Endothelial cell of umbilical vein (primary cell): ENCODE measurements at regions not wholly inside any gene's neighbourhood (a gene's known extent, or its start where the extent isn't known, plus 50 kb on each side); places are given as distances from the start of the nearest gene placed in this dataset.

ENCODE experiments used
- BruUV-seq: library from RNA; stranded (reverse); fragments of 400-500 nt; replicated peaks from 2 replicates; lab custom pipeline; 2021; lab: Mats Ljungman, UMichigan
- CTCF ChIA-PET: fragments of 300-600, 350-600 bp; sonication (Branson Sonifier 250); formaldehyde crosslinking; loops from one replicate; lab custom pipeline; 2021; ENCODE audit warnings: antibody characterized with exemption, inconsistent platforms; lab: Charles Lee
- POLR2A ChIA-PET: fragments of 300-600, 350-600 bp; sonication (Branson Sonifier 250); formaldehyde crosslinking; loops from one replicate; lab custom pipeline; 2021; ENCODE audit warnings: antibody characterized with exemption, inconsistent platforms; lab: Charles Lee
- DNase-seq: peaks from one replicate; pipeline ENCODE4 v3.0.0-alpha.2; 2011; ENCODE audit warnings: low read depth, low spot score
- FAIRE-seq: peaks from 2 replicates; lab custom pipeline; 2011; peaks lifted over from hg19 to GRCh38; lab: Jason Lieb, UNC
- H2AFZ ChIP-seq: 2 replicates; pipeline ENCODE4 v1.6.0; 2012; ENCODE audit warnings: low read depth, low read length, control low read depth, inconsistent platforms
- H3K27ac ChIP-seq: 2 replicates; pipeline ENCODE4 v1.5.1; 2011; ENCODE audit warnings: low read depth, mild to moderate bottlenecking, control low read depth, low read length, moderate library complexity; ENCODE audit not compliant: insufficient read depth
- H3K27me3 ChIP-seq, 2 experiments: 2 replicates each; pipeline versions ENCODE4 v1.6.0 to v1.6.1; 2011; ENCODE audit warnings: low read length in 2 of 2, mixed read lengths in 1 of 2; ENCODE audit not compliant: control insufficient read depth in 2 of 2, insufficient read depth in 2 of 2
- H3K36me3 ChIP-seq, 2 experiments: 2 replicates in 1 of 2; 3 replicates in 1 of 2; pipeline ENCODE4 v1.5.1; 2011; ENCODE audit warnings: low read length in 2 of 2, mild to moderate bottlenecking in 1 of 2, moderate library complexity in 1 of 2; ENCODE audit not compliant: control insufficient read depth in 2 of 2, insufficient read depth in 2 of 2; ENCODE audit errors: extremely low read depth in 1 of 2
- H3K4me1 ChIP-seq: 3 replicates; pipeline ENCODE4 v1.5.1; 2011; ENCODE audit warnings: mild to moderate bottlenecking, low read length; ENCODE audit not compliant: control insufficient read depth, insufficient read depth; ENCODE audit errors: extremely low read depth
- H3K4me2 ChIP-seq: 2 replicates; pipeline ENCODE4 v1.6.1; 2011; ENCODE audit warnings: low read length, control low read depth, mixed read lengths; ENCODE audit not compliant: insufficient read depth
- H3K4me3 ChIP-seq, 3 experiments: fragments of 200-600 bp in 1 of 3; sonication (generic), shearing (Covaris generic) in 1 of 3; replicated peaks in 1 of 3; 2 replicates each; pipeline ENCODE4 v1.5.1; 2011 to 2016; ENCODE audit warnings: control low read depth in 3 of 3, low read length in 3 of 3, mild to moderate bottlenecking in 2 of 3, inconsistent platforms in 1 of 3, low read depth in 1 of 3, moderate library complexity in 1 of 3; ENCODE audit not compliant: insufficient read depth in 1 of 3
- H3K79me2 ChIP-seq: 2 replicates; pipeline ENCODE4 v1.6.0; 2012; ENCODE audit warnings: low read length, inconsistent platforms; ENCODE audit not compliant: control insufficient read depth, insufficient read depth
- H3K9ac ChIP-seq: replicated peaks from 2 replicates; pipeline ENCODE3; 2011; ENCODE audit warnings: low read length, control low read depth; ENCODE audit not compliant: insufficient read depth; ENCODE audit errors: extremely low read depth
- H3K9me1 ChIP-seq: replicated peaks from 3 replicates; pipeline ENCODE4 v1.6.0; 2011; ENCODE audit warnings: mild to moderate bottlenecking, low read length; ENCODE audit not compliant: control insufficient read depth, insufficient read depth; ENCODE audit errors: extremely low read depth
- H3K9me3 ChIP-seq: replicated peaks from 2 replicates; pipeline ENCODE4 v1.5.1; 2012; ENCODE audit warnings: low read length, inconsistent platforms; ENCODE audit not compliant: control insufficient read depth, insufficient read depth
- H4K20me1 ChIP-seq: replicated peaks from 2 replicates; pipeline ENCODE3; 2011; ENCODE audit warnings: mild to moderate bottlenecking, low read length; ENCODE audit not compliant: control insufficient read depth, insufficient read depth; ENCODE audit errors: extremely low read depth
- FOS ChIP-seq: IDR thresholded peaks from 2 replicates; pipeline ENCODE4 v1.6.1; 2011; ENCODE audit warnings: mild to moderate bottlenecking, low read length, moderate library complexity, borderline replicate concordance; ENCODE audit not compliant: insufficient read depth
- GATA2 ChIP-seq: IDR thresholded peaks from 2 replicates; pipeline ENCODE4 v1.7.0; 2011; ENCODE audit warnings: low read depth, mild to moderate bottlenecking, moderate library complexity, mixed read lengths, low read length; ENCODE audit not compliant: insufficient read length, insufficient read depth
- JUN ChIP-seq: IDR thresholded peaks from 2 replicates; pipeline ENCODE4 v1.6.1; 2011; ENCODE audit warnings: borderline replicate concordance, low read depth; ENCODE audit not compliant: insufficient read length, insufficient read depth
- POLR2A ChIP-seq: IDR thresholded peaks from 2 replicates; pipeline ENCODE4 v1.6.1; 2012; ENCODE audit warnings: low read depth, mild to moderate bottlenecking, control low read depth, low read length
- dilution Hi-C: fragments of 300-500 bp; cut with MboI; formaldehyde crosslinking; loops from one replicate; pipeline ENCODE4 v1.15.0; 2019; ENCODE audit warnings: low sequenced_read_pairs; ENCODE audit not compliant: extremely low pct_ligation_motif_present
- intact Hi-C: fragments of 100-400 bp; cut with micrococcal nuclease; formaldehyde crosslinking; loops from one replicate; pipeline ENCODE4 v1.10.0; 2022
- TF ChIP-seq, protein P1 (sequence below), 2 donors: IDR thresholded peaks; 1 replicate in 1 of 2; 2 replicates in 1 of 2; pipeline ENCODE4 v1.5.1; 2011; ENCODE audit warnings: low read length in 2 of 2, mild to moderate bottlenecking in 2 of 2, moderate library complexity in 2 of 2, control low read depth in 1 of 2, inconsistent platforms in 1 of 2, low read depth in 1 of 2; ENCODE audit not compliant: insufficient read depth in 1 of 2; ENCODE audit errors: extremely low read depth in 1 of 2
- TF ChIP-seq, protein P2 (sequence below): IDR thresholded peaks from 2 replicates; pipeline ENCODE4 v1.6.1; 2011; ENCODE audit not compliant: insufficient read depth, insufficient read length

DNA sequence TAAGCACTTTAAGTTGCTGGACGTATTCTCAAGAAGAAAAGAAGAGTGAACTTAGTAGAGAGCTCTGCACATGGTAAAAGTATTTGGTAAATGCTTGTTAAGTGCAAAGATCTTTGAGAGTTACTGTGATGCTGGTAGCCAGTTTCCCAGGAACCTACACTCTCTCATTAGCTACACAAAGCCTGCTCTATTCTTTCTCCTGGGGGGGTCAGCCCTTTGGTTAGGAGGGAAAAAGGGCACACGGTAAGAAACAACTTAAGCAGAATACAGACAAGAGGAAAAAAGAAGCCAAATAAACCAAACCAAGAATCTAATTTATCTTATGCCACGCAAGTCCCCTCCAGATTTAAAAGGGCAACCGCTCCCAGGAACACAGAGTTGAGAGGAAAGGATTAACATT is 1100.1 kb upstream of the CDH10 start:
- H3K79me2 ChIP-seq: no peaks in the 10 kb centered on the region
- CTCF ChIA-PET: no interaction called here
- no peak overlapping the region for H3K9ac ChIP-seq
- H3K4me1 ChIP-seq: no peaks in the 10 kb centered on the region
- no peak overlapping the region for H2AFZ ChIP-seq
- no peak overlapping the region for H3K4me3 ChIP-seq
- DNase-seq (no peak), FAIRE-seq (no peak)
- TF ChIP-seq, protein P1, sequence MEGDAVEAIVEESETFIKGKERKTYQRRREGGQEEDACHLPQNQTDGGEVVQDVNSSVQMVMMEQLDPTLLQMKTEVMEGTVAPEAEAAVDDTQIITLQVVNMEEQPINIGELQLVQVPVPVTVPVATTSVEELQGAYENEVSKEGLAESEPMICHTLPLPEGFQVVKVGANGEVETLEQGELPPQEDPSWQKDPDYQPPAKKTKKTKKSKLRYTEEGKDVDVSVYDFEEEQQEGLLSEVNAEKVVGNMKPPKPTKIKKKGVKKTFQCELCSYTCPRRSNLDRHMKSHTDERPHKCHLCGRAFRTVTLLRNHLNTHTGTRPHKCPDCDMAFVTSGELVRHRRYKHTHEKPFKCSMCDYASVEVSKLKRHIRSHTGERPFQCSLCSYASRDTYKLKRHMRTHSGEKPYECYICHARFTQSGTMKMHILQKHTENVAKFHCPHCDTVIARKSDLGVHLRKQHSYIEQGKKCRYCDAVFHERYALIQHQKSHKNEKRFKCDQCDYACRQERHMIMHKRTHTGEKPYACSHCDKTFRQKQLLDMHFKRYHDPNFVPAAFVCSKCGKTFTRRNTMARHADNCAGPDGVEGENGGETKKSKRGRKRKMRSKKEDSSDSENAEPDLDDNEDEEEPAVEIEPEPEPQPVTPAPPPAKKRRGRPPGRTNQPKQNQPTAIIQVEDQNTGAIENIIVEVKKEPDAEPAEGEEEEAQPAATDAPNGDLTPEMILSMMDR (IDR thresholded peaks at IDR 0.05; ENCODE audit: extremely low read depth in 1 of 2, insufficient read depth in 1 of 2, low read depth in 1 of 2, low read length in 2 of 2): no peak
- no peak for TF ChIP-seq POLR2A
- TF ChIP-seq, protein P2, sequence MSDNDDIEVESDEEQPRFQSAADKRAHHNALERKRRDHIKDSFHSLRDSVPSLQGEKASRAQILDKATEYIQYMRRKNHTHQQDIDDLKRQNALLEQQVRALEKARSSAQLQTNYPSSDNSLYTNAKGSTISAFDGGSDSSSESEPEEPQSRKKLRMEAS: no peak
- H3K36me3 ChIP-seq: no peaks in the 10 kb centered on the region
- no peak overlapping the region for H3K27ac ChIP-seq
- peaks cover 3% of the 10 kb centered on the region for H3K9me3 ChIP-seq
- no peaks in the 10 kb centered on the region for H3K27me3 ChIP-seq
- H3K9me1 ChIP-seq: no peaks in the 10 kb centered on the region
- POLR2A ChIA-PET: no interaction called here
- H3K4me2 ChIP-seq: no peak overlapping the region
- dilution Hi-C loops (no loop called here), intact Hi-C loops (no loop called here)
- no peaks in the 10 kb centered on the region for H4K20me1 ChIP-seq
- no TSS peak for BruUV-seq

DNA sequence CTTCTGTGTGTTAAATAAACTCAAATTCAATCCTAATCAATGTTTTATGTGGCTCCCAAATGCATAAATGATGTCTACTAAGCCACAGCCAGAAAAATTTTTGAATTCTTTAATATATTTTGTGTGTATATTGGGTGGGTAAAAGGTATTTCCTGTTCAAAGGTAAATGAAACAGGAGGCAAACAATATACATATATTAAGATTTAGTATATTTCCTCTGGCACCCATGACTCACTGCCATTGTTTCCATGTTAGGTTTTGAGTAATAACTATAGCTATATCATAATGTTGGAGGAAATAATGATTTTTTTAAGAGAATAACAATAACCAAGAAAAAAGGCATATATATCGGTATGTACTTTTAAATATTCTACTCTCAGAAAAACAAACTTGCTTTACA is 1071.9 kb upstream of the CDH10 start:
- Histone ChIP-seq H3K79me2 (no peaks in the 10 kb centered on the region), H4K20me1 (no peaks in the 10 kb centered on the region), H3K27ac (no peak overlapping the region), H3K9me1 (no peaks in the 10 kb centered on the region), H3K4me3 (no peak overlapping the region), H3K9me3 (no peaks in the 10 kb centered on the region), H3K9ac (no peak overlapping the region), H3K36me3 (no peaks in the 10 kb centered on the region), H2AFZ (no peak overlapping the region), H3K27me3 (no peaks in the 10 kb centered on the region), H3K4me1 (no peaks in the 10 kb centered on the region), H3K4me2 (no peak overlapping the region)
- DNase-seq (no peak), FAIRE-seq (no peak)
- ChIA-PET POLR2A (no interaction called here), CTCF (no interaction called here)
- no TSS peak for BruUV-seq
- intact Hi-C loops (no loop called here), dilution Hi-C loops (no loop called here)
- no peak for TF ChIP-seq JUN
- no peak for TF ChIP-seq FOS
- TF ChIP-seq, protein P1 (IDR thresholded peaks at IDR 0.05; ENCODE audit: extremely low read depth in 1 of 2, insufficient read depth in 1 of 2, low read depth in 1 of 2, low read length in 2 of 2): no peak
- no peak for TF ChIP-seq GATA2
